DMS153 treated with DMSO at 0.1 percent for 48 hours (cell line): ENCODE measurements at regions not wholly inside any gene's neighbourhood (a gene's known extent, or its start where the extent isn't known, plus 50 kb on each side); places are given as distances from the start of the nearest gene placed in this dataset.
A peak's percentile ranks its signal among the peaks of the same experiment; 100 is the strongest.

Experiments used
- DNase-seq: peaks from one replicate; lab custom pipeline; 2025; ENCODE audit not compliant: unreplicated experiment; lab: John Stamatoyannopoulos, UW

DNA sequence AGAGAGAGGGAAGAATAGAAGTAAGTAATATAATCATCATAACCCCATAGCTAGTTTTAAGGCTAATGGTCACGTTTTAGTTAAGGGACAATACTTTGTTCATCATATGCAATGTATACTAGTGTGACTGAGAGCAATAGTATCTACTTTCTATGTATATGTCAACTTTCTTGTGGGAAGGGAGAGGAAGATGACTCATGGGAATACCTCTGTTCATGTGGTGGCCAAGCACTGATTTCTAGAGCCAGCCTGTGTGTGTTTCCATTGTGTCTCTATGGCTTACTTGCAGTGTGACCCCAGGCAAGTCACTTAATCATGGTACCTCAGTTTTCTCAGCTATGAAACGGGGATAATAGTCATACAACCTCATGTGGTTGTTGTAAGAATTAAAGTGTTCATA lies 639.6 kb downstream of the CETN3 start:
- DNase-seq, result no peak

- DNase-seq, result no peak
Measured at GRCh38 chr5:89759802-89760201, 649.8 kb downstream of the CETN3 start.

DNA sequence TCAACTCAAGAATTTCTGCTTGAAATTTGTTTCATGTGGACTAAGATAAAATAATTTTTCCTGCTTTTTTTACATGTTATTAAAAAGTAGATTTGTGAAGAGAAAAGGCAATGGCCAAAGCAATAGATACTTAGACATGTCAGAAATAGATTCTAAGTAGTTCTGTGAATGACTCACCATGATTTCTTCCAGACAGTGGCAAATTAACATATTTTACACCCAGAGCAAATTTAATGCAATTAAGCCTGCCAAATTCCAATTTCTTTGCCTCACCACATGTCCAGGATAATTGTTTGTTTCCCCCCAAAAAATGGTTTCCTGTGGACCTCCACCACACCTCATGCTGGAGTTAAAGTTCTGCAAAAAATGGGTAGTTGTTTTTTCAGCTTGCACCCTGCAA lies 651.4 kb downstream of the CETN3 start:
- no peak for DNase-seq

- no peak for DNase-seq
Measured at GRCh38 chr5:89756955-89757354, 652.6 kb downstream of the CETN3 start.

DNA sequence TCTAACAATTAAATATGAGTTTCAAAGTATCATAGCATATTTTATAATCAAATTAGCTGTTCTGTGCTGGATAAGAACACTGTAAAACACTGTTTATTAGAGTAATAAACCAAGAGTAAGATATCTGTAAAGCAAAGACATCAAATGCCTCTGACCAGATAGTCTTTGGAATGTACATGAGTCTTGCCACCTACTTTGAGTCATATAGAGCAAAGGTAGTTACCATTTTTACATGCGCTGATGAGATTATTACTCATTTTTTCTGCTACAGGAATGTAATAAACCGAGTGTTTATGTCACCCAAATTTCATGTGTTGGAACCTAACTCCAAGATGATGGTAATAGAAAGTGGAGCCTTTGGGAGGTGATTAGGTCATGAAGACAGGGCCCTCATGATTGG lies 654.5 kb downstream of the CETN3 start:
- no peak for DNase-seq

DNA sequence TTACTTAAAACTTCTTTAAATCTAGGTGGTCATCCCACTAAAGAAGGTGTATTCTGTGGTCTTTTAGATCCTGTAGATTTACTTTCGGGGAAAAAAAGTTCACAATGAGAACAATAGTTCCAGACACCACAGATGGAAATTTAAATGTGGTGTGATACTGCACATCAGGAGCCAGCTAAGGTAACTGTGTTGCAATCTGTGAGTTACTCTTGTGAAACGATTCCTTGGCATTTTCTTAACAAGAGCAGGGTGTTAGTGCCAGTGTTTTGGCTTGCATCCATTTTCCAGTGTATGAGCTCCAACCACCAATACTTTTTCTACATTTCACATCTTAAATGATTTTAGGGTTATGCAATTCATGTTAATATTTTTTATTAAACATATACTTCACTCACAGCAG lies 674.5 kb downstream of the CETN3 start:
- no peak for DNase-seq

- no peak for DNase-seq
Measured at GRCh38 chr5:89733772-89734171, 675.8 kb downstream of the CETN3 start.

GRCh38 chr5:89729623-89730301 lies 679.8 kb downstream of the CETN3 start:
- DNase-seq, result no peak

DNA sequence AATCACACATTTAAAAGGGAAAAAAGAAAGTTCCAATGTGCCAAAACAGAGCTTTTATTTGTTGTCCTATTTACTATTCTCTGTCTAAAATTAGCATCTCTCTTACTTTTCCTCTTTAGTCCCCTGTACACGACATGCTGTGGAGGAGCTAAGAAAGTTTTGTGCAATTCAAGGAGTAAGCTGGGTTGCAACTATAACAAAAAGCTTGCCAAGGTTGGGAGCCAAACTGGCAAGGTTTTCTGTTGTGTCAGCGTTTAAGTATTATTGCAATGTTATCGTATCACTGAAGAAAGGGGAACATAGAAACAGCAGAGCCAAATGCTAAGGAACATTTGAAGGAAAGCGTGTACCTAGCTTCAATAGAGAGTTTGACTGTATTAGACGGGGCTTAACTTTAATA lies 680.8 kb downstream of the CETN3 start:
- no peak for DNase-seq

DNA sequence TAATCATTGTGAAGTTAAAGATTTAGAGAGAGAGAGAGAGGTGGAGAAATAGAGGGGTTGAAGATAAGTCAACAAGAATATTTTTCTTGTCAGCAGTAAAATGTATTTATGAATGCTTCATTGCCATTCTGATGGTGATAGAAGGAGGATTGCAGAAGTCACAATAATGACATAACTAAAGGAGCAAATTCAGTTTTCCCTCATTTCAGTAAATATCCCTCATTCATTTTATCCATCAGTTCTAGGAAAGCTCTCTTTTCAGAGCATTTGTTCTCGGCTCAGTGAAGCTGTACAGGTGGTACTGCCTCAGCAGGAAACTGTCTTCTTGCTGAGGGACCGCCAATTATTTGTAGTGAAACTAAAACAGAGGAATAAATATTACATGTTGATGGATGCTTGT lies 681.4 kb downstream of the CETN3 start:
- DNase-seq, result no peak

- DNase-seq, result no peak
Measured at GRCh38 chr5:89724379-89725095, 685.0 kb downstream of the CETN3 start.

GRCh38 chr5:89723907-89724306 lies 685.6 kb downstream of the CETN3 start:
- DNase-seq, result no peak

DNA sequence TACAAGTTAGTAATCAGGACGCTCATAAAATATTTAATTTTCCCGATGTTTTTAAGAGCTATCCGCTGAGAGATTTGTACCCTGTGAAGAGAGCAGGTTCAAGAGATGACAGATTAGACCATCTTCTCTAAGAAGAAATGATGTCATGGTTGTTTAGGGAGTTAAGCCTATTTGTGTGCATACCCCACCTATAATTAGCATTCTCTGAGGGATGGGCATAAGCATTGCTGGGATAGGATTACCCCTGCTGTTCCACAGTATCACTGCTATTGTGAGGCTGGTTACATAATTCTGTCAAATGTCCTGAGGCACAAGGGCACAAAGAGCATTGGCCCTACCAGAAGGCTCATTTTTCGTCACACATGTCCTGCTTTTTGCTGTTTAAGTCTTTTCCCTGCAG lies 687.0 kb downstream of the CETN3 start:
- no peak for DNase-seq

GRCh38 chr5:89721931-89722330 lies 687.6 kb downstream of the CETN3 start:
- no peak for DNase-seq

DNA sequence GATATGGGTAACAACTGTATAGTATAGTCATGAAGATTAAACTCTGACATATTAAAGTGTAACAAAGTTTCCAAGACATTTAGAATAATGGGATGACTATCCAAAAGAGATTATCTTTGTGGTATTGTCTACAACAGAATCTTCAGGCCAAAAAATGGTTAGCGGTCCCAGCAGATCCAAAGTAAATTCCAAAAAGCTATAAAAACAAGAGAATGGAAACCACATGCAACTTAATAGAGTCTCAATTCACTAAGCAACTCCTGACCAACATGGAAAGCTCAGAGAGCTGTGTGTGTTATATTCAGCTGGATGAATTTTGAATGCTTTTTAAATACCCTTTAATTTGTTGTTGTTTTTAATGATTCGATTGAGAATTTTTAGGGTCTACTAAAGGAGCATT lies 688.2 kb downstream of the CETN3 start:
- DNase-seq, result no peak

DNA sequence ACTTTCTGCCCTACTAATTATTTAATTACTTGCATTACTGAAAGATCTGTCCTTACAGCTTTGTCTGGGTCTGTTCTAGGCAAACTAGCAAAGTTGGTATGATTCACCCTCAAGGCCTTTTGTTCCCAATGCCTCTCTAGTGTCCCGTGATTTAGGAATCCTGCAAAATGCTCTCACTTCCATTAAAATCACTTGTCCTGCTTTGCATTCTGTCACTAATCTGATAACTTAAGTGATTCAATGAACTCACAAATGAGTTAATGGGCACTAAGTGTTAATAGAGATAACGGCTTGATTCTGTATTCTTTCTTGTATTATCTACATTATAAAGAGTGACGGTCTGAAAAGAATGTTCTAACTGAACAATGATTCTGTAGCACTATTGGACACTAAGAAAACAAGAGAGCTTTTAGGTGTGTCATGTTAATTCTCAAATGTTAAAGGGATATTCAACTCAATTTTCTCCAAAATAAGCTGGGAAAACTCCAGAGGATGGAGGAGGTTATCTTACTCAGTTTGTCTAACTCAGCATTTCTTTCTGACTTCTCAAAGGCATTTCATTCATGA lies 697.3 kb downstream of the CETN3 start:
- no peak for DNase-seq

DNA sequence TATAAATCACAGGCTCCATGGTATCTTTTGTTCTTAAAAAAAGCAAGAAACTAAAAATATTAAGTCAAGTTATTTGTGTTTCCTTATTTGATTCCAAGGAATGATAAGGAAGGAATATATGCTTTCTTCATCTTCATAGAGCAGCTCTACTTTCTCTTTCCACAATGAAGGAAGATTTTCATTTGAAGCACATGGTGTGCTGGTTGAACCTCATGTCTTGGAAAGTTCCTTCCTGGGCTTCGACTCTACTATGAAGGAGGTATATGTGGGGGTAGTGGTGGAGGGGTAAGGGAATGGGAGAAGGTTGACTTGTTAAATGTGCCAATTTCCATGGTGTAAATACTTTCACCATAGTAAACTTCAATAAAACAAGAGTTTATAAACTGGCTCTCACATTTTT lies 698.0 kb downstream of the CETN3 start:
- DNase-seq, result no peak

DNA sequence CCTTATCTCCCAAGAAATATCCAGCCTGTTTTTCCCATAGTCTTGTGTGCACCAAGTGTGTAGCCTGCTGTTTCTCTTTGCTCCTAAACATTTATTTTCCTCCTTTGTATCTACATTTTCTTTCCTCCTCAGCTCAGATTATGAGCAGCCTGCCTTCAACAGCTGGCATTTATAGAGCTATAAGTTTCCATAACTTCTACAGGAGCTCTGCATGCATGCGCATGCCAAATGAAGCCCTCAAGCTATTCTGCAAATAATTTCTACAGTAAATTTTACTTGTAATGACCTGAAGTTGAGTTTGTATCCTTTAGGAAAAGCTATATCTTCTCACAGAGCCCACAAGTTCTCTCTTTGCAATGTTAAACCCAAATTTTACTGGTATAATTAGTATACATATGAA lies 699.5 kb downstream of the CETN3 start:
- no peak for DNase-seq

DNA sequence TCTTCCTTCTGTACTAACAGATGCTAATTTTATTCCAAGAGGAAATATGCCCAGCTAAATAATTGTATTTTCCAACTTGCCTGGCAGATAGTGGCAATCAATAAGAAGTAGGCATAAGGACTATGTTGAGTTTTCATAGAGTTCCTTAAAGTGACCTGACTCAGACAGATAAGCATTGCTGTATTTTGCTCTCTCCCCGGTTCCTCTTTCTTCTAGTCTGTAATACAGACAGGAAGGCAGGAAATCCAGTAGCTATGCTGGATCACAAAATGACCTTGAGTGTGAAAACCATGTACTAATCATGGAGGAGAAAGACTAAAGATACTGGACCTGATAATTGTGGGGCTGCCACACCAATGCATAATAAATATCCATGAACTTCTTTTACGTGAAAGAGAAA lies 701.7 kb downstream of the CETN3 start:
- DNase-seq, result no peak

DNA sequence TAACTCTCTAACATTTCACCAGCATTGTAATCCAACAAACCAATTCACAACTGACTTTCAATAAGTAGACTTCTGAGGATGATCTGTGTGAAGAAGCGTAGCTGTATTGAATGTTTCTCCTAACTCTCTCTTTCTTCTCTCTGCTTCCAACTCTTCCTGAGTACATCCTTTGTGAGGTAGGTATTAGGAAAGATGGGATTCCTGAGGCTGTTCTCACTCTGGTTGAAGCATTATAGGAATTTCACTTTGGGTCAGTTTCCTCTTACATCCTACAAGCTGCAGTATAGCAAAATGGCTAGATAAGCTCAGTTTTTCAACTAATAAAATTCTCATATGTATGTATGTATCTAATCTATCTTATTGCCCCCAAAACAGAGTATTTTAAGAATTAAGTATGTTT lies 702.8 kb downstream of the CETN3 start:
- DNase-seq, result no peak

DNA sequence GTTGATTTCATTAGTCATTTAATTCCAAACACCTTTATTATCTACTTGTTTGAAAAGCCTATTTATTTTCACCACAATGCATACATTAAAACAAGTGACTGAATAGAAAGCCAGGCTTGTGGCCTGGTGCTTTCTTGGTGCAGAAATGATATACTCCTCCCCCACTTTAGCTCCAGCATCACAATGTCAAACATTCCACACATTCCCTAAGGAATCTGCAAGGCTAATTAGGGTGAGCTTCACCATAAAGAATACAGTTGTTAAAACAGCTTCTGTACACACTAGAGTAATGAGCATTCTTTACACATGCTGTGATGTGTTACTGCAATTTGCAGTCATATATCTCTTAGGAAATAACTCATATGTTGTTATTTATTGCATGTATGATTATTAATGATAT lies 705.7 kb downstream of the CETN3 start:
- DNase-seq, result no peak

- peak; percentile 17 for DNase-seq
Measured at GRCh38 chr5:89698028-89698427, 711.5 kb downstream of the CETN3 start.

DNA sequence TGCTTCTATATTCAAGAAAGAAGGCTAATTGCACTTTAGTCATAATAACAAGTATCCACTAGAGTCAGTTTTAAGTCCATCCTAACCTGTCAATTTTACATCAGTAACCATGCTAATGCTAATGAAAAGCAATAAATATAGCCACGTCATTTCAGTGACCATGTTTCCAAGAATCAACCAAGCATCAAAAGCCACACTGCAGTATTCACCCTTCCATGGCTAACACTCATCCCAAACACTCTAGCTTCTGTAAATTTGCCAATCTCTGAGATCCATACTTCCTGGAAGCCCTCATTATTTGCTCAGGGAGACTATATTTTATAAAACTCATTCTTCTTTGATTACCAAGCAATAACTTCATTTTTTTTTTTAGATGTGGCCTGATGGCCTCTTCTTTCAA lies 712.0 kb downstream of the CETN3 start:
- DNase-seq, result peak; percentile 17
